ENCODE measurements at regions not wholly inside any gene's neighbourhood (a gene's known extent, or its start where the extent isn't known, plus 50 kb on each side); places are given as distances from the start of the nearest gene placed in this dataset.

DNA sequence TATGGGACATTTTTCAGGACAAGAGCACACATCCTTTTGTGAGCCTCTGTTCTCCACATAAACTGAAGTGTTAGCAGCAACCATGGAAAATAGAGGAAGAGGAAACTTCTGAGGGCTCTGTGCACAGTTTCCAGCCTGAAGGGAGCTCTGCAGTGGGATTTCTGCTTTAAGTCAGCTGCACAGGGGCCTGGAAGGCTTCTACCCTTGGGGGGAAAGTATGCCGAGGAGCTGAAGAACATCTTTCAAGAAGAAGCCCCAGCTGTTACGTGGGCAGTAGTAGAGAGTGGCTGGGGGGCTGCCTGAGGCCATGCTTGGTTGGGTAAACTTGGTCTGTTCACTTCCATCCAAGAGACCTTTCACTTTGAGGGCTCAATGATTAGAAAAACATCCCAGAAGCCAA lies 82.7 kb upstream of the EED start:
- Histone ChIP-seq H3K36me3 (no peaks in the 10 kb centered on the region), H3K4me1 (peaks cover 0 to 5% of the 10 kb centered on the region in 2 donors), H3K27me3 (no peaks in the 10 kb centered on the region), H3K4me3 (replicated peaks in 1 of 3) (no peak overlapping the region), H3K27ac (no peak overlapping the region), H3K9me3 (no peaks in the 10 kb centered on the region)
- WGBS, 2 donors: 59 to 72% methylated on average over 2 of the region's 2 CpGs
- intact Hi-C loops (cut with DNase I): no loop called here
- no peak for DNase-seq
- TF ChIP-seq CTCF (IDR thresholded peaks at IDR 0.05) (no peak), POLR2A (IDR thresholded peaks at IDR 0.05) (no peak)

DNA sequence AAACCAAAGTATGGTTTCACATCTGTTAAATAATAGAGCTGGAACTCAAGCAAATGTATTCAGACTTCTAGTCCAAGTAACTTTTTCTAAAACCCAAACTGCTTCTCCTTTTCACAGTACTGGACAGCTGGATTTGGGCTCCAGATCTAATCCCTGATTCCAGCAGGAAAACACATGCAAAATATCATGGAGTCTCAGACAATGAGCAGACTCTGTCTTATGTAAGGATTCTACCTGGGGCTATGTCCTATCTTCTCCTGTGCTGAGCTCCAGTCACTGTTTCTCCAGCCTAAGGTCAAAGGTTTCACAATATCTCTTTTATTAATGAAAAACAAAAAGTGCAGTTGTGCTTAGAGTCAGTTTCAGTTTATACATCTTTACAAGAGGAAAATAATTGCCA lies 83.2 kb upstream of the EED start:
- TF ChIP-seq POLR2A (IDR thresholded peaks at IDR 0.05): no peak
- no peaks in the 10 kb centered on the region for H3K36me3 ChIP-seq
- H3K27ac ChIP-seq: no peak overlapping the region
- intact Hi-C loops (cut with DNase I): no loop called here
- DNase-seq: no peak
- no peaks in the 10 kb centered on the region for H3K27me3 ChIP-seq
- H3K4me3 ChIP-seq (replicated peaks in 1 of 3): no peak overlapping the region
- H3K4me1 ChIP-seq: peaks cover 0 to 5% of the 10 kb centered on the region in 2 donors
- H3K9me3 ChIP-seq: no peaks in the 10 kb centered on the region

DNA sequence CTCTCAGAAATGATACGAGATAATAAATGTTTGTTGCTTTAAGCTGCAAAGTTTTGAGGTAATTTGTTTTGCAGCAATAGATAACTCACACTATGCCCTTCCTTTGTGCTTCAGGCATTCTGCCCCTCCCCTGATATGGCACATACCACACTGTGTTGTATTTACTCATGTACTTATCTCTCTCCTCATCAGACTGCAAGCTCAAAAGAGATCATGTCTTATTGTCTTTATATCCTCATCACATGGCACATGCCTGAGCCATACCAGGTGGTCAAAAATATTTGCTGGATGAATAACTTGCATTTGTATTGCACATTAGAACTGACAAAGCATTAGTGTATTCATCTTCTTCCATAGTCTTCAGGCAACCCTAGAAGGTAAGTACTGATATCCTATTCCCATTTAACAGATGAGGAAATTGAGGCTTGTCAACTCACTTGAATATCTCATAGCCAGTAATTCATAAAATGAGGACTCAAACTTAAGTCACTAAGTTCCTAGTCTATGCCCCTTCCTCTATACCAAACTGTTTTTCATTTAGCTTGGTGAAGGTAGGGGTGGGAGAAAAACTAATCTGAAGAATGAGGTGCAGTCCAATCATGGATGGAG lies 83.9 kb upstream of the EED start:
- TF ChIP-seq POLR2A (IDR thresholded peaks at IDR 0.05) (no peak), CTCF (IDR thresholded peaks at IDR 0.05) (no peak)
- no peaks in the 10 kb centered on the region for H3K27me3 ChIP-seq
- intact Hi-C loops (cut with DNase I): no loop called here
- H3K4me1 ChIP-seq: peaks cover 0 to 5% of the 10 kb centered on the region in 2 donors
- no peaks in the 10 kb centered on the region for H3K36me3 ChIP-seq
- no peak overlapping the region for H3K27ac ChIP-seq
- WGBS, 2 donors: 77 to 78% methylated on average over 1 of the region's 1 CpG
- no peak for DNase-seq
- no peaks in the 10 kb centered on the region for H3K9me3 ChIP-seq
- no peak overlapping the region for H3K4me3 ChIP-seq (replicated peaks in 1 of 3)

- Histone ChIP-seq H3K9me3 (no peaks in the 10 kb centered on the region), H3K4me3 (replicated peaks in 1 of 3) (no peak overlapping the region), H3K27ac (no peak overlapping the region), H3K27me3 (no peaks in the 10 kb centered on the region), H3K36me3 (no peaks in the 10 kb centered on the region), H3K4me1 (peaks cover 0 to 5% of the 10 kb centered on the region in 2 donors)
- no peak for TF ChIP-seq POLR2A (IDR thresholded peaks at IDR 0.05)
- no peak for TF ChIP-seq CTCF (IDR thresholded peaks at IDR 0.05)
- no peak for DNase-seq
- intact Hi-C loops (cut with DNase I): no loop called here
- 89% methylated on average over 3 of the region's 3 CpGs for WGBS, 2 donors
Measured at GRCh38 chr11:86159581-86159891, 85.0 kb upstream of the EED start.

DNA sequence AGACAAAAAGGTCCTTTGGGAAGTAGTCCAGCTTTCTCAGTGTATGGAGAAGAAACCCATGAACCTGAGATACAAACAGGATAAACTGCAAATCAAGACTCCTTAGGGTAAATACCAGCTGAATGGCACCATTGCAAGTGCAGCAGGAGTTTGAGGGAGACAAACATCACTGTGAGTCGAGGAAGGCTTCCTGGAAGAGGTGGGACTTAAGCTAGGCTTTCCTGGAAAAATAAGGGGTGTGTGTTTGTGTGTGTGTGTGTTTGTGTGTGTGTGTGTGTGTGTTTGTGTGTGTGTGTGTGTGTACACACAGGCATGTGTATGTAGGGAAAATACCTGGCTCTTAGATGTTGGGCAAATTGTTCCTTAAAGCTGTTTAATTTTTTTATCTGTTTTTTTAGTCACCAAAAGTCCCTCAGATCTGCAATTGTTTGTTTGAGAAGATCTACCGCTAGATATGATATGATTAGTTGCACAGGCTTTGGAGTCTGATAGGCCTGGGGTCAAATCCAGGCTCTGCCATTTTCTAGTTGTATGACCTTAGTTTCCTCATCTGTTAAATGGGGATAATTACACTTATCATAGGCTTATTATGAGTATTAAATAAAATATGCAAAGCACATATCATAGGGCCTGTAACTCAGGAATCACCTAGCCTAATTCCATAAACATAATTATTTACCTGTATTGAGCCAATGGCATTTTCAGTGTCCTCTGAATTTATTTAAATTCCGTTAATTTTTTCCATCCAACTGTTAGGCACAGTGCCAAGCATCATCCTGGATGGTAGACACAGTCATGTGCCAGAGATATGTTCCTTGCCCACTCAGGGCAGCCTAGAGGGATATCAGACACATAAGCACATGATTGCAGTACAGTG lies 85.6 kb upstream of the EED start:
- intact Hi-C loops (cut with DNase I): no loop called here
- H3K36me3 ChIP-seq: no peaks in the 10 kb centered on the region
- H3K9me3 ChIP-seq: no peaks in the 10 kb centered on the region
- no peak overlapping the region for H3K27ac ChIP-seq
- no peak overlapping the region for H3K4me3 ChIP-seq (replicated peaks in 1 of 3)
- WGBS, 2 donors: 83 to 88% methylated on average over 3 of the region's 3 CpGs
- DNase-seq: no peak
- H3K4me1 ChIP-seq: peaks cover 0 to 5% of the 10 kb centered on the region in 2 donors
- no peak for TF ChIP-seq CTCF (IDR thresholded peaks at IDR 0.05)
- TF ChIP-seq POLR2A (IDR thresholded peaks at IDR 0.05): no peak
- H3K27me3 ChIP-seq: no peaks in the 10 kb centered on the region

Measured in thyroid gland (tissue), 4 donors.